H1 (cell line): ENCODE measurements at regions not wholly inside any gene's neighbourhood (a gene's known extent, or its start where the extent isn't known, plus 50 kb on each side); places are given as distances from the start of the nearest gene placed in this dataset.

Experiments
- CTCF ChIA-PET: fragments of 300-600 bp; sonication (Branson Sonifier 250); formaldehyde crosslinking; loops from one replicate; lab custom pipeline; 2021; ENCODE audit not compliant: partially characterized antibody; lab: Charles Lee
- POLR2A ChIA-PET: fragments of 300-600 bp; sonication (Branson Sonifier 250); formaldehyde crosslinking; loops from one replicate; lab custom pipeline; 2021; ENCODE audit warnings: inconsistent platforms; ENCODE audit not compliant: partially characterized antibody; lab: Charles Lee
- DNase-seq, 2 experiments: peaks; one replicate each; pipeline versions ENCODE4 v3.0.0 to v3.0.0-alpha.2; 2010 to 2022; ENCODE audit warnings: low spot score in 2 of 2, low read depth in 1 of 2, mixed read lengths in 1 of 2
- FAIRE-seq: peaks from 2 replicates; lab custom pipeline; 2011; peaks lifted over from hg19 to GRCh38; lab: Jason Lieb, UNC
- H2AFZ ChIP-seq: 2 replicates; pipeline ENCODE4 v1.8.1; 2012; ENCODE audit warnings: low read length, inconsistent platforms
- H2AK5ac ChIP-seq: 2 replicates; pipeline ENCODE4 v1.6.1; 2013; ENCODE audit warnings: low read depth, low read length
- H2BK120ac ChIP-seq: replicated peaks from 2 replicates; pipeline ENCODE3; 2013; ENCODE audit warnings: low read depth, low read length, inconsistent platforms
- H2BK12ac ChIP-seq: 2 replicates; pipeline ENCODE4 v1.6.1; 2013; ENCODE audit warnings: low read depth, low read length
- H2BK15ac ChIP-seq: 2 replicates; pipeline ENCODE4 v1.6.1; 2013; ENCODE audit warnings: low read length
- H2BK20ac ChIP-seq: 2 replicates; pipeline ENCODE4 v1.6.1; 2013; ENCODE audit warnings: low read length
- H2BK5ac ChIP-seq: 2 replicates; pipeline ENCODE4 v1.6.1; 2013; ENCODE audit warnings: low read depth, low read length
- H3K14ac ChIP-seq: 2 replicates; pipeline ENCODE4 v1.6.1; 2013; ENCODE audit warnings: inconsistent platforms; ENCODE audit not compliant: insufficient read length
- H3K18ac ChIP-seq: 2 replicates; pipeline ENCODE4 v1.6.1; 2013; ENCODE audit warnings: low read length; ENCODE audit errors: extremely low read depth
- H3K23ac ChIP-seq: 2 replicates; pipeline ENCODE4 v1.6.1; 2013; ENCODE audit warnings: inconsistent platforms; ENCODE audit not compliant: insufficient read length
- H3K23me2 ChIP-seq: 2 replicates; pipeline ENCODE4 v1.6.1; 2013; ENCODE audit warnings: low read depth, low read length
- H3K27ac ChIP-seq: 2 replicates; pipeline ENCODE4 v1.6.1; 2011; ENCODE audit warnings: low read depth, low read length, inconsistent platforms
- H3K27me3 ChIP-seq, 4 experiments: replicated peaks in 1 of 4; 1 replicate in 1 of 4; 2 replicates in 3 of 4; pipeline versions ENCODE4 v1.6.1 to v1.8.1; 2011 to 2013; ENCODE audit warnings: low read length in 3 of 4, mild to moderate bottlenecking in 3 of 4, inconsistent platforms in 2 of 4, mixed read lengths in 2 of 4, moderate library complexity in 1 of 4; ENCODE audit not compliant: control insufficient read depth in 3 of 4, insufficient read depth in 3 of 4; ENCODE audit errors: extremely low read depth in 1 of 4
- H3K36me3 ChIP-seq, 4 experiments: 2 replicates each; pipeline versions ENCODE4 v1.6.1 to v1.8.1; 2011 to 2013; ENCODE audit warnings: mild to moderate bottlenecking in 4 of 4, low read length in 3 of 4, moderate library complexity in 2 of 4, control low read depth in 1 of 4, inconsistent platforms in 1 of 4; ENCODE audit not compliant: insufficient read depth in 4 of 4, control insufficient read depth in 2 of 4
- H3K4ac ChIP-seq: replicated peaks from 2 replicates; pipeline ENCODE3; 2013; ENCODE audit warnings: low read length, low read depth, mixed read lengths, inconsistent platforms; ENCODE audit not compliant: insufficient read length
- H3K4me1 ChIP-seq, 4 experiments: replicated peaks in 1 of 4; 1 replicate in 1 of 4; 2 replicates in 3 of 4; pipeline versions ENCODE4 v1.6.1 to v1.8.1; 2011 to 2013; ENCODE audit warnings: low read length in 3 of 4, inconsistent platforms in 2 of 4, mixed read lengths in 1 of 4; ENCODE audit not compliant: insufficient read depth in 4 of 4, control insufficient read depth in 3 of 4
- H3K4me2 ChIP-seq, 2 experiments: 2 replicates each; pipeline versions ENCODE4 v1.6.1 to v1.8.1; 2011 to 2013; ENCODE audit warnings: low read depth in 2 of 2, low read length in 2 of 2, control low read depth in 1 of 2, inconsistent platforms in 1 of 2, mild to moderate bottlenecking in 1 of 2; ENCODE audit not compliant: insufficient read depth in 1 of 2
- H3K4me3 ChIP-seq, 4 experiments: fragments of 200-600, 300-600 bp in 1 of 4; sonication (generic), shearing (Covaris generic), sonication (Bioruptor Twin) in 1 of 4; 2 replicates each; pipeline versions ENCODE4 v1.5.1 to v1.8.1; 2011 to 2016; ENCODE audit warnings: low read length in 4 of 4, low read depth in 3 of 4, control low read depth in 2 of 4, inconsistent platforms in 2 of 4, mild to moderate bottlenecking in 2 of 4, mixed read lengths in 1 of 4, moderate library complexity in 1 of 4; ENCODE audit not compliant: insufficient read depth in 2 of 4; ENCODE audit errors: extremely low read depth in 1 of 4
- H3K56ac ChIP-seq: replicated peaks from 2 replicates; pipeline ENCODE3; 2013; ENCODE audit warnings: low read depth, mild to moderate bottlenecking, mixed read lengths, low read length, inconsistent platforms; ENCODE audit not compliant: insufficient read length
- H3K79me1 ChIP-seq: 2 replicates; pipeline ENCODE4 v1.6.1; 2013; ENCODE audit warnings: low read depth, low read length, control low read depth
- H3K79me2 ChIP-seq, 2 experiments: 2 replicates each; pipeline versions ENCODE4 v1.6.1 to v1.8.1; 2012 to 2013; ENCODE audit warnings: low read length in 2 of 2, mild to moderate bottlenecking in 2 of 2, inconsistent platforms in 1 of 2; ENCODE audit not compliant: insufficient read depth in 2 of 2, control insufficient read depth in 1 of 2
- H3K9ac ChIP-seq, 4 experiments: replicated peaks in 1 of 4; 1 replicate in 1 of 4; 2 replicates in 3 of 4; pipeline versions ENCODE4 v1.6.1 to v1.8.1; 2011 to 2013; ENCODE audit warnings: low read depth in 3 of 4, low read length in 3 of 4, control low read depth in 2 of 4, mild to moderate bottlenecking in 2 of 4, moderate library complexity in 2 of 4, inconsistent platforms in 1 of 4; ENCODE audit errors: extremely low read depth in 1 of 4
- H3K9me3 ChIP-seq, 2 experiments: 2 replicates each; pipeline versions ENCODE4 v1.6.1 to v1.8.1; 2012 to 2013; ENCODE audit warnings: mild to moderate bottlenecking in 2 of 2, moderate library complexity in 2 of 2, control low read depth in 1 of 2, inconsistent platforms in 1 of 2, low read depth in 1 of 2, low read length in 1 of 2, mixed read lengths in 1 of 2; ENCODE audit not compliant: insufficient read depth in 2 of 2
- H4K20me1 ChIP-seq, 2 experiments: replicated peaks in 1 of 2; 2 replicates each; pipeline versions ENCODE3 to v1.8.1; 2011 to 2013; ENCODE audit warnings: inconsistent platforms in 2 of 2, low read length in 2 of 2, mild to moderate bottlenecking in 1 of 2; ENCODE audit not compliant: insufficient read depth in 2 of 2, control insufficient read depth in 1 of 2
- H4K5ac ChIP-seq: 2 replicates; pipeline ENCODE4 v1.6.1; 2013; ENCODE audit warnings: low read length, low read depth, mixed read lengths, inconsistent platforms; ENCODE audit not compliant: insufficient read length
- H4K8ac ChIP-seq: 2 replicates; pipeline ENCODE4 v1.8.0; 2013; ENCODE audit warnings: mild to moderate bottlenecking, moderate library complexity, low read length, inconsistent platforms; ENCODE audit not compliant: insufficient read depth; ENCODE audit errors: extremely low read depth
- H4K91ac ChIP-seq: replicated peaks from 2 replicates; pipeline ENCODE3; 2013; ENCODE audit warnings: low read length, mixed read lengths, inconsistent platforms; ENCODE audit not compliant: insufficient read length
- ATF2 ChIP-seq: IDR thresholded peaks from 2 replicates; pipeline ENCODE4 v1.6.1; 2012; ENCODE audit warnings: low read length, inconsistent platforms
- GTF2F1 ChIP-seq: IDR thresholded peaks from 2 replicates; pipeline ENCODE4 v1.6.1; 2012; ENCODE audit warnings: low read depth, low read length, improper control_type of control experiment, borderline replicate concordance
- SIX5 ChIP-seq: IDR thresholded peaks from 2 replicates; pipeline ENCODE4 v1.6.1; 2011; ENCODE audit warnings: mild to moderate bottlenecking, low read depth, low read length
- TAF1 ChIP-seq: IDR thresholded peaks from 2 replicates; pipeline ENCODE4 v1.6.1; 2011; ENCODE audit warnings: mild to moderate bottlenecking, low read depth, low read length
- TAF7 ChIP-seq: optimal IDR thresholded peaks from 2 replicates; pipeline ENCODE3; 2011; ENCODE audit warnings: low read depth, mild to moderate bottlenecking, inconsistent platforms, low read length, moderate library complexity, borderline replicate concordance
- YY1 ChIP-seq: IDR thresholded peaks from 2 replicates; pipeline ENCODE4 v1.6.1; 2011; ENCODE audit warnings: low read depth, mild to moderate bottlenecking, low read length
- WGBS, 2 experiments: shearing (Covaris generic) in 1 of 2; methylation state at CpG; one replicate each; pipeline versions ENCODE4 v1.1.6 to v1.1.7; 2013 to 2015; ENCODE audit warnings: low lambda C conversion rate in 2 of 2, mixed read lengths in 2 of 2, inconsistent platforms in 1 of 2, low coverage in 1 of 2, missing lambda C conversion rate in 1 of 2; ENCODE audit not compliant: insufficient replicate concordance in 2 of 2, insufficient coverage in 1 of 2, insufficient read length in 1 of 2; ENCODE audit errors: extremely low coverage in 1 of 2, missing lambda C conversion rate in 1 of 2; 5-methylcytosine and 5-hydroxymethylcytosine counted together

- H3K4me1 ChIP-seq: peaks cover 0 to 4% (median 3%) of the 10 kb centered on the region in 4 experiments; a peak in 6 of 7 replicates
- no peak overlapping the region for H2BK15ac ChIP-seq
- ChIA-PET POLR2A (no interaction called here), CTCF (interaction anchor here (0.6 kb wide), 1 partner anchor 427 kb away, joined by 3 read pairs; no protein-coding TSS in a partner anchor)
- FAIRE-seq (no peak), DNase-seq (no peak)
- no peak overlapping the region for H3K56ac ChIP-seq
- no peak overlapping the region for H3K27ac ChIP-seq
- H2BK20ac ChIP-seq: no peak overlapping the region
- H3K79me1 ChIP-seq: no peaks in the 10 kb centered on the region
- no peak overlapping the region for H4K5ac ChIP-seq
- no peaks in the 10 kb centered on the region for H3K36me3 ChIP-seq
- no peak overlapping the region for H3K4ac ChIP-seq
- no peak overlapping the region for H4K8ac ChIP-seq
- H3K9me3 ChIP-seq: peaks cover 4% of the 10 kb centered on the region in 2 experiments; a peak in 1 of 4 replicates
- H2AK5ac ChIP-seq: no peak overlapping the region
- no peaks in the 10 kb centered on the region for H3K79me2 ChIP-seq
- no peak overlapping the region for H3K14ac ChIP-seq
- H2BK120ac ChIP-seq: no peak overlapping the region
- no peak overlapping the region for H3K18ac ChIP-seq
- no peak overlapping the region for H4K91ac ChIP-seq
- no peaks in the 10 kb centered on the region for H3K27me3 ChIP-seq
- no peak overlapping the region for H3K4me3 ChIP-seq
- H2AFZ ChIP-seq: no peak overlapping the region
- no peak overlapping the region for H3K9ac ChIP-seq
- no peak overlapping the region for H2BK12ac ChIP-seq
- no peaks in the 10 kb centered on the region for H3K23me2 ChIP-seq
- no peak overlapping the region for H3K4me2 ChIP-seq
- no peaks in the 10 kb centered on the region for H4K20me1 ChIP-seq
- H3K23ac ChIP-seq: no peak overlapping the region
- 96% methylated on average over 2 of the region's 2 CpGs; no CpG with 5 or more reads in 1 of the 2 experiments for WGBS, 2 experiments
- no peak overlapping the region for H2BK5ac ChIP-seq
- TF ChIP-seq TAF1: no peak
- TF ChIP-seq TAF7: no peak
- TF ChIP-seq SIX5: no peak
- no peak for TF ChIP-seq ATF2
- no peak for TF ChIP-seq GTF2F1
- no peak for TF ChIP-seq YY1
Observed at GRCh38 chr2:180325416-180326120, 318.5 kb upstream of the CWC22 start.
